ENCODE measurements at regions not wholly inside any gene's neighbourhood (a gene's known extent, or its start where the extent isn't known, plus 50 kb on each side); places are given as distances from the start of the nearest gene placed in this dataset.

GRCh38 chr6:28758818-28759235 is 165.0 kb downstream of the TRIM27 start:
- POLR2A ChIA-PET (ENCODE audit: low non-redundant PET) = no interaction called here
- H3K27me3 ChIP-seq (replicated peaks; ENCODE audit: insufficient read depth, low read depth, low read length, poor library complexity) = no peaks in the 10 kb centered on the region
- H3K36me3 ChIP-seq (ENCODE audit: insufficient read depth, low read length, poor library complexity, severe bottlenecking) = no peaks in the 10 kb centered on the region
- BruUV-seq (replicated peaks) = no TSS peak
- no peaks in the 10 kb centered on the region for H3K9me3 ChIP-seq (ENCODE audit: low read depth, low read length, poor library complexity, severe bottlenecking)
- CTCF ChIA-PET = no interaction called here
- peak overlapping the region; percentile 44 for H3K4me3 ChIP-seq (ENCODE audit: low read depth, low read length, poor library complexity, severe bottlenecking)
- H3K27ac ChIP-seq (ENCODE audit: low read depth, low read length, poor library complexity, severe bottlenecking) = no peak overlapping the region
- no peak for TF ChIP-seq EZH2 (IDR thresholded peaks at IDR 0.05; ENCODE audit: borderline replicate concordance, low read depth, low read length, poor library complexity, severe bottlenecking)
- TF ChIP-seq, protein P1, sequence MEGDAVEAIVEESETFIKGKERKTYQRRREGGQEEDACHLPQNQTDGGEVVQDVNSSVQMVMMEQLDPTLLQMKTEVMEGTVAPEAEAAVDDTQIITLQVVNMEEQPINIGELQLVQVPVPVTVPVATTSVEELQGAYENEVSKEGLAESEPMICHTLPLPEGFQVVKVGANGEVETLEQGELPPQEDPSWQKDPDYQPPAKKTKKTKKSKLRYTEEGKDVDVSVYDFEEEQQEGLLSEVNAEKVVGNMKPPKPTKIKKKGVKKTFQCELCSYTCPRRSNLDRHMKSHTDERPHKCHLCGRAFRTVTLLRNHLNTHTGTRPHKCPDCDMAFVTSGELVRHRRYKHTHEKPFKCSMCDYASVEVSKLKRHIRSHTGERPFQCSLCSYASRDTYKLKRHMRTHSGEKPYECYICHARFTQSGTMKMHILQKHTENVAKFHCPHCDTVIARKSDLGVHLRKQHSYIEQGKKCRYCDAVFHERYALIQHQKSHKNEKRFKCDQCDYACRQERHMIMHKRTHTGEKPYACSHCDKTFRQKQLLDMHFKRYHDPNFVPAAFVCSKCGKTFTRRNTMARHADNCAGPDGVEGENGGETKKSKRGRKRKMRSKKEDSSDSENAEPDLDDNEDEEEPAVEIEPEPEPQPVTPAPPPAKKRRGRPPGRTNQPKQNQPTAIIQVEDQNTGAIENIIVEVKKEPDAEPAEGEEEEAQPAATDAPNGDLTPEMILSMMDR (conservative IDR thresholded peaks at IDR 0.05; ENCODE audit: low read depth, low read length) = no peak
- intact Hi-C loops (cut with micrococcal nuclease; ENCODE audit: unreplicated experiment) = no loop called here
- no peak for DNase-seq (ENCODE audit: low spot score)
- H3K4me1 ChIP-seq (ENCODE audit: insufficient read depth, low read length, poor library complexity, severe bottlenecking) = no peaks in the 10 kb centered on the region

DNA sequence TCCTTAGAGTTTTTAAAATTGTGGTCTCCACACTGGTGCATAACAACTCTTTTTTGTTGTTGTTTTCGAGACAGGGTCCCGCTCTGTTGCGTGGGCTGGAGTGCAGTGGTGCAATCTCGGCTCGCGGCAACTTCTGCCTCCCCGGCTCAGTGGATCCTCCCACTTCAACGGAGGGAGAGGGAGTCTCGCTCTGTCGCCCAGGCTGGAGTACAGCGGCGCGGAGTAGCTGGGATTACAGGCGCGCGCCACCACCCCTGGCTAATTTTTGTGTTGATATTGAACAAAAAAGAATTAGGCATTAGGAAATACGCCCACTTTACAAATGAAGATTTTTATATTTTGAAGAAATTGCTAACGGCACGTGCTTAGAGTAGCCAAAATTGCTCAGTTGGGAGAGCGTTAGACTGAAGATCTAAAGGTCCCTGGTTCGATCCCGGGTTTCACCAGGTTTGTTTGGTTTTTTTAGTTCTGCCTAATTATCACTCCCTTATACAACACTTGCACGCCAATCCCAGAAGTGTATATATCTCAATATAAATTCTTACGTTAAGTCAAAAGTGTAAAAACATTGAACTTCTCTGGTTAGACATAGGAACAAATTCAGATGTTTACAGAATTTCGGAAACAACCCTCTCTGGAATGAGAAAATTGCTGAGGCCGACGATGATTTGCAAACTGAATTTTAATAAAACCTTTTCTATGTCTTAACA is 159.6 kb downstream of the TRIM27 start:
- intact Hi-C loops (cut with micrococcal nuclease; ENCODE audit: unreplicated experiment) = no loop called here
- POLR2A ChIA-PET (ENCODE audit: low non-redundant PET) = no interaction called here
- TF ChIP-seq EZH2 (IDR thresholded peaks at IDR 0.05; ENCODE audit: borderline replicate concordance, low read depth, low read length, poor library complexity, severe bottlenecking) = no peak
- TF ChIP-seq, protein P1 (conservative IDR thresholded peaks at IDR 0.05; ENCODE audit: low read depth, low read length) = no peak
- peak; percentile 69 for DNase-seq (ENCODE audit: low spot score)
- BruUV-seq (replicated peaks) = no TSS peak
- Histone ChIP-seq H3K9me3 (ENCODE audit: low read depth, low read length, poor library complexity, severe bottlenecking) (no peaks in the 10 kb centered on the region), H3K27ac (ENCODE audit: low read depth, low read length, poor library complexity, severe bottlenecking) (no peak overlapping the region), H3K36me3 (ENCODE audit: insufficient read depth, low read length, poor library complexity, severe bottlenecking) (no peaks in the 10 kb centered on the region), H3K27me3 (replicated peaks; ENCODE audit: insufficient read depth, low read depth, low read length, poor library complexity) (no peaks in the 10 kb centered on the region), H3K4me1 (ENCODE audit: insufficient read depth, low read length, poor library complexity, severe bottlenecking) (no peaks in the 10 kb centered on the region), H3K4me3 (ENCODE audit: low read depth, low read length, poor library complexity, severe bottlenecking) (peak overlapping the region; percentile 49)
- CTCF ChIA-PET = no interaction called here

DNA sequence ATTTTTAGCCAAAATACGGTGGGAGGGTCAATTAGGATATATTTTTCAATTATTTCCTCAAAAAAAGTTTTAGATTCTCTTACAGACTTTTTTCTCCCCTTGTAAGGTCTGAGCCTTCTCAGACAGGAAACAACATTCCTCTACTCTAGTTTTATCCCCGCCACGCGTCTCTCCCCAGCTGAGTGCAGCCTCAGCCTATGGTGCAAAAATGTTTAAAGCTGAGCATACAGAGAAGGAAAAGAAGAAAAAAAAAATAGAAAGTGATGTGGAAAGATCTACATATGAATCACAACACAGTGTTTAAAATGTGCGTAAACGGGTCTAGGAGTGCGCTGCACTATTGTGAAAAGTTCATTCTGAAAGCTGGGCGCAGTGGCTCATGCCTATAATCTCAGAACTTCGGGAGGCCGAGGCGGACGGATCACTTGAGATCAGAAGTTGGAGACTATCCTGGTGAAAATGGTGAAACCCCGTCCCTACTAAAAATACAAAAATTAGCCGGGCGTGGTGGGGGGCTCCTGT is 159.0 kb downstream of the TRIM27 start:
- CTCF ChIA-PET = no interaction called here
- Histone ChIP-seq H3K4me3 (ENCODE audit: low read depth, low read length, poor library complexity, severe bottlenecking) (peak overlapping the region; percentile 49), H3K27ac (ENCODE audit: low read depth, low read length, poor library complexity, severe bottlenecking) (no peak overlapping the region), H3K36me3 (ENCODE audit: insufficient read depth, low read length, poor library complexity, severe bottlenecking) (no peaks in the 10 kb centered on the region), H3K4me1 (ENCODE audit: insufficient read depth, low read length, poor library complexity, severe bottlenecking) (no peaks in the 10 kb centered on the region), H3K27me3 (replicated peaks; ENCODE audit: insufficient read depth, low read depth, low read length, poor library complexity) (no peaks in the 10 kb centered on the region), H3K9me3 (ENCODE audit: low read depth, low read length, poor library complexity, severe bottlenecking) (no peaks in the 10 kb centered on the region)
- POLR2A ChIA-PET (ENCODE audit: low non-redundant PET) = no interaction called here
- no peak for DNase-seq (ENCODE audit: low spot score)
- TF ChIP-seq, protein P1 (conservative IDR thresholded peaks at IDR 0.05; ENCODE audit: low read depth, low read length) = no peak
- intact Hi-C loops (cut with micrococcal nuclease; ENCODE audit: unreplicated experiment) = no loop called here
- no TSS peak for BruUV-seq (replicated peaks)
